ENCODE measurements at regions not wholly inside any gene's neighbourhood (a gene's known extent, or its start where the extent isn't known, plus 50 kb on each side); places are given as distances from the start of the nearest gene placed in this dataset.

DNA sequence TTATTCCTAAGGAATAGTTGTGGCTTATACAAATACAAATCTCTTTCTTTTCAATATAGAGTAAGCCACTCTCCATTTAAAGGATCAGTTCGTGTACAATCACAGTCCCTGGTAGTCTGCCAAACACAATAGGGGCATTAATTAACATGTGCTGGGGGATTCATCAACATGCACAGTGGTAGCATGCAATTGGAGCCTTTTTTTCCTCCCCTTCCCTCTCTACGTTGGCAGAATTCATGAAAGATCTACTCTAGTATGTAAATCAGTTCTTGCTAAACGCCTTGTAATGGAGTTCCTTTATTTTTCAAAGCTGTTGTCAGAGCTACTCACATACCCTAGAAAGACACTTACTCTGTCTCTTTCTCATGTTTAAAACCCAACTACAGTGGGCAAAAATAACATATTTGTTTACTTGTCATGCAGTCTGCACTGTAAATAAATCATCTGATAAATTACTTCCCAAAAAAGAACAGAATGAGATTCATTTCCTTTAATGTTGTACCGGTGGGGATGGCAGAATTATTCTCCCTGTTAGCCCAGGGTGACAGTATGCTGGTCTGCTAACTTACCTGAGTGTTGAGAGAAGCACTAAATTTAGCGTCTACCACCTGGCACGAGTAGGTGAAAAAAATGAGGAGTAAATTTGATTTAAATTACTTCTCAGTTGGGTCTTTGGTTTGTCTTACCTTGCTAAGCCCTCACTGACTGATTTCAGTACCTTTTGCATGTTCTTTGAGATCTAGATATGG lies 341.5 kb upstream of the CCNH start:
- no peak for TF ChIP-seq CTCF (IDR thresholded peaks at IDR 0.05; ENCODE audit: borderline replicate concordance, control extremely low read depth, extremely low read depth, insufficient read depth, missing control alignments)
- in situ Hi-C loops (cut with MboI; ENCODE audit: low sequenced_read_pairs, unreplicated experiment): no loop called here
- no peak for DNase-seq (ENCODE audit: low spot score)

- in situ Hi-C loops (cut with MboI; ENCODE audit: low sequenced_read_pairs, unreplicated experiment): no loop called here
- TF ChIP-seq CTCF (IDR thresholded peaks at IDR 0.05; ENCODE audit: borderline replicate concordance, control extremely low read depth, extremely low read depth, insufficient read depth, missing control alignments): no peak
- no peak for DNase-seq (ENCODE audit: low spot score)
These were observed 339.6 kb upstream of the CCNH start for GRCh38 chr5:87752362-87752761.

- DNase-seq (ENCODE audit: low spot score): no peak
- no peak for TF ChIP-seq CTCF (IDR thresholded peaks at IDR 0.05; ENCODE audit: borderline replicate concordance, control extremely low read depth, extremely low read depth, insufficient read depth, missing control alignments)
- in situ Hi-C loops (cut with MboI; ENCODE audit: low sequenced_read_pairs, unreplicated experiment): no loop called here
These were observed 339.1 kb upstream of the CCNH start for GRCh38 chr5:87751824-87752223.

DNA sequence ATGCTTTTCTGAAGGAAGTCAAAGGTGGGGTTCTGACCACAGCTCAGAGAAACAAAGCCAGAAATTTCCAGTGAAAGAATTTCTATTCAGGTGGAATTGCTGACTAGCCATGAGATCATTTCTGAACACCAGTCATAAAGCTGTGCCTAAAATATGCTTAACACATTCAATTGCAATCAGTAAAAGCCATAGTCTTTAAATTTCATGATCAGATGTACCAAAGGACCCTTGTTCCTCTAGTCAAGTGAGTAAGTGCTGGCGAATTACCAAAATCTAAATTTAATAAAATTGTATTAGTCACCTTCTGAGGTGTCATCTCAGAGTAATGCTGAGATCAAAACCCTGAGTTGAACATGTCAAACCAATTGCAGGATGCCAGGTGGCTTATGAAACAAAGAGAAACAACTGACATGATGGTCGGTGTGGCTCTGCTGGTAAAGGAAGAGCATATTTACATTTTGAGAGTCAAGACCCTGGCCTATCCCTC lies 334.2 kb upstream of the CCNH start:
- in situ Hi-C loops (cut with MboI; ENCODE audit: low sequenced_read_pairs, unreplicated experiment): no loop called here
- no peak for DNase-seq (ENCODE audit: low spot score)
- TF ChIP-seq CTCF (IDR thresholded peaks at IDR 0.05; ENCODE audit: borderline replicate concordance, control extremely low read depth, extremely low read depth, insufficient read depth, missing control alignments): no peak

GRCh38 chr5:87746341-87746740 lies 333.6 kb upstream of the CCNH start:
- DNase-seq (ENCODE audit: low spot score): no peak
- TF ChIP-seq CTCF (IDR thresholded peaks at IDR 0.05; ENCODE audit: borderline replicate concordance, control extremely low read depth, extremely low read depth, insufficient read depth, missing control alignments): no peak
- in situ Hi-C loops (cut with MboI; ENCODE audit: low sequenced_read_pairs, unreplicated experiment): no loop called here

- TF ChIP-seq CTCF (IDR thresholded peaks at IDR 0.05; ENCODE audit: borderline replicate concordance, control extremely low read depth, extremely low read depth, insufficient read depth, missing control alignments): no peak
- in situ Hi-C loops (cut with MboI; ENCODE audit: low sequenced_read_pairs, unreplicated experiment): no loop called here
- no peak for DNase-seq (ENCODE audit: low spot score)
These were observed 329.2 kb upstream of the CCNH start for GRCh38 chr5:87741881-87742280.

Data from GM13976 (cell line).